ENCODE measurements at regions not wholly inside any gene's neighbourhood (a gene's known extent, or its start where the extent isn't known, plus 50 kb on each side); places are given as distances from the start of the nearest gene placed in this dataset.

DNA sequence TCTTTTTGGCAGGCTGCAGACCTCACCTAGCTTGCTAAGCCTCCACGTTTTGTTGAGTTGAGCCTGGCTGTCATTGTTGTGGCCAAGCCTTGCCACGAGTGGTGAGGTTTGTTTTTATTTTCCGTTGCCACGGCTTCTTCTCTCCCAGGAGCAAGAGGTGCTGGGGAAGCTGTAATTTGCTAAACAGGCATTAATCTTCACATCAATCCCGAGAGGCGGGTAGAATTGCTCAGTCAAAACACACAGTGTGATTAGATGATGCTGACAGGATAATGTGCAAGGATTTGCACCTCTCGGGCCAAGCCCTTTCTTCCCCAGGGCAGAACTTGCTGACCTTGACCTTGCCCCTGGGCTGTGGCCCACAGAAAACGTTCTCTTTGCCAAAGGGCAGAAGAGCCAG, 72.2 kb upstream of the ATP6AP2 start:
- TF ChIP-seq TCF12 (IDR thresholded peaks at IDR 0.05), result no peak
- no peak for TF ChIP-seq EP300 (IDR thresholded peaks at IDR 0.05; ENCODE audit: borderline replicate concordance in 1 of 2, low read depth in 1 of 2, low read length in 1 of 2)
- no peak for TF ChIP-seq RCOR1 (IDR thresholded peaks at IDR 0.05; ENCODE audit: low read length)
- TF ChIP-seq SMC3 (IDR thresholded peaks at IDR 0.05; ENCODE audit: low read depth, low read length), result no peak

Measured in SK-N-SH (cell line).